SU-DHL-6 (cell line): ENCODE measurements at regions not wholly inside any gene's neighbourhood (a gene's known extent, or its start where the extent isn't known, plus 50 kb on each side); places are given as distances from the start of the nearest gene placed in this dataset.

Experiments used
- H2AFZ ChIP-seq: fragments of 200-600 bp; sonication (generic); 2 replicates; pipeline ENCODE4 v1.6.1; 2014; ENCODE audit warnings: low read depth, mild to moderate bottlenecking, moderate library complexity, mixed read lengths, antibody characterized with exemption, low read length; ENCODE audit not compliant: severe bottlenecking
- H3F3A ChIP-seq: fragments of 200-600 bp; shearing (Covaris generic); 2 replicates; pipeline ENCODE4 v1.6.0; 2016; ENCODE audit warnings: antibody characterized with exemption, mild to moderate bottlenecking; ENCODE audit not compliant: insufficient read depth
- H3K27ac ChIP-seq: fragments of 200-600 bp; sonication (generic); 2 replicates; pipeline ENCODE4 v1.5.1; 2016; ENCODE audit warnings: low read depth, mild to moderate bottlenecking, low read length, moderate library complexity, mixed read lengths
- H3K27me3 ChIP-seq: fragments of 200-600 bp; sonication (generic), shearing (Covaris generic); 2 replicates; pipeline ENCODE4 v1.6.0; 2014; ENCODE audit warnings: mild to moderate bottlenecking, low read length
- H3K36me3 ChIP-seq: fragments of 200-600 bp; sonication (generic); 2 replicates; pipeline ENCODE4 v1.6.1; 2014; ENCODE audit warnings: mild to moderate bottlenecking, low read length, mixed read lengths
- H3K4me2 ChIP-seq: fragments of 300-600, 200-600 bp; shearing (Covaris generic), sonication (generic); 2 replicates; pipeline ENCODE4 v1.6.0; 2014; ENCODE audit warnings: low read length, low read depth, mild to moderate bottlenecking; ENCODE audit not compliant: poor library complexity, severe bottlenecking
- H3K4me3 ChIP-seq: fragments of 200-600 bp; sonication (generic); 2 replicates; pipeline ENCODE4 v1.5.1; 2014; ENCODE audit warnings: antibody characterized with exemption, low read length, mild to moderate bottlenecking, mixed read lengths; ENCODE audit not compliant: insufficient read depth, poor library complexity, severe bottlenecking
- H3K79me2 ChIP-seq: fragments of 200-600 bp; sonication (generic); 2 replicates; pipeline ENCODE4 v1.6.1; 2014; ENCODE audit warnings: mild to moderate bottlenecking, low read length, moderate library complexity; ENCODE audit not compliant: insufficient read depth
- H3K9ac ChIP-seq: fragments of 200-600 bp; sonication (generic); 2 replicates; pipeline ENCODE4 v1.7.0; 2014; ENCODE audit warnings: mild to moderate bottlenecking, low read length
- H3K9me2 ChIP-seq: fragments of 200-600 bp; sonication (generic); replicated peaks from 2 replicates; pipeline ENCODE4 v1.6.1; 2014; ENCODE audit warnings: low read length; ENCODE audit not compliant: insufficient read depth
- H3K9me3 ChIP-seq: fragments of 200-600 bp; sonication (generic); 2 replicates; pipeline ENCODE4 v1.6.1; 2014; ENCODE audit warnings: low read length, mixed read lengths; ENCODE audit not compliant: insufficient read depth
- H4K20me1 ChIP-seq: fragments of 200-600 bp; sonication (generic); 2 replicates; pipeline ENCODE4 v1.6.1; 2014; ENCODE audit warnings: low read depth, mild to moderate bottlenecking, antibody characterized with exemption, low read length, moderate library complexity, mixed read lengths
- EZH2phosphoT487 ChIP-seq: fragments of 200-600 bp; sonication (generic), shearing (Covaris generic); conservative IDR thresholded peaks from 2 replicates; pipeline ENCODE4 v1.6.1; 2018; ENCODE audit warnings: mild to moderate bottlenecking, antibody characterized with exemption, low read length, moderate library complexity, mixed read lengths
- TF ChIP-seq, protein P1 (sequence below): fragments of 200-600 bp; sonication (generic); IDR thresholded peaks from one replicate; pipeline ENCODE4 v1.5.1; 2017; ENCODE audit warnings: antibody characterized with exemption, mild to moderate bottlenecking, low read length, moderate library complexity; ENCODE audit not compliant: insufficient read depth, poor library complexity, severe bottlenecking

DNA sequence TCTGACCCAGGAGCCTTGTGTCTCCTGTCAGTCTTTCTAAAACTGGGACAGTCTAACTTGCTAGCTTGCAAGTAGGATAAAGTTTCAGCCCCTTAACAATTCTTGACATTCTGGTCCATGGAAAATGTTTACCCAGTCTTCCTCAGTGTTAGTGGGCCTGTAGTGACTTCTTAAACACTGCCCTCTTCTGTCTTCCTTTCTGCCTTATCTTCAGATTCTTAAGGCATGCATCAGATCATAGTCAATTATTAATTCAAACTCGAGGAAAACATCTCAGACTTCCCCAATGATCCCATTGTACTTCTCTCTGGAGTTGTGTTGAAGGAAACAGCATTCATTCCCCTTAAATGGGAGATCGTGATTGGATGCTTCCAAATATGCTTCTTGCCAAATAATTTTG is 1199.8 kb downstream of the DTWD2 start:
- H3K79me2 ChIP-seq = no peaks in the 10 kb centered on the region
- no peak overlapping the region for H2AFZ ChIP-seq
- no peak overlapping the region for H3K4me3 ChIP-seq
- no peaks in the 10 kb centered on the region for H4K20me1 ChIP-seq
- no peaks in the 10 kb centered on the region for H3K9me2 ChIP-seq
- no peaks in the 10 kb centered on the region for H3F3A ChIP-seq
- no peaks in the 10 kb centered on the region for H3K9me3 ChIP-seq
- H3K4me2 ChIP-seq = no peak overlapping the region
- TF ChIP-seq, protein P1, sequence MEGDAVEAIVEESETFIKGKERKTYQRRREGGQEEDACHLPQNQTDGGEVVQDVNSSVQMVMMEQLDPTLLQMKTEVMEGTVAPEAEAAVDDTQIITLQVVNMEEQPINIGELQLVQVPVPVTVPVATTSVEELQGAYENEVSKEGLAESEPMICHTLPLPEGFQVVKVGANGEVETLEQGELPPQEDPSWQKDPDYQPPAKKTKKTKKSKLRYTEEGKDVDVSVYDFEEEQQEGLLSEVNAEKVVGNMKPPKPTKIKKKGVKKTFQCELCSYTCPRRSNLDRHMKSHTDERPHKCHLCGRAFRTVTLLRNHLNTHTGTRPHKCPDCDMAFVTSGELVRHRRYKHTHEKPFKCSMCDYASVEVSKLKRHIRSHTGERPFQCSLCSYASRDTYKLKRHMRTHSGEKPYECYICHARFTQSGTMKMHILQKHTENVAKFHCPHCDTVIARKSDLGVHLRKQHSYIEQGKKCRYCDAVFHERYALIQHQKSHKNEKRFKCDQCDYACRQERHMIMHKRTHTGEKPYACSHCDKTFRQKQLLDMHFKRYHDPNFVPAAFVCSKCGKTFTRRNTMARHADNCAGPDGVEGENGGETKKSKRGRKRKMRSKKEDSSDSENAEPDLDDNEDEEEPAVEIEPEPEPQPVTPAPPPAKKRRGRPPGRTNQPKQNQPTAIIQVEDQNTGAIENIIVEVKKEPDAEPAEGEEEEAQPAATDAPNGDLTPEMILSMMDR = no peak
- TF ChIP-seq EZH2phosphoT487 = no peak
- no peak overlapping the region for H3K9ac ChIP-seq
- no peaks in the 10 kb centered on the region for H3K36me3 ChIP-seq
- no peaks in the 10 kb centered on the region for H3K27me3 ChIP-seq
- H3K27ac ChIP-seq = no peak overlapping the region

DNA sequence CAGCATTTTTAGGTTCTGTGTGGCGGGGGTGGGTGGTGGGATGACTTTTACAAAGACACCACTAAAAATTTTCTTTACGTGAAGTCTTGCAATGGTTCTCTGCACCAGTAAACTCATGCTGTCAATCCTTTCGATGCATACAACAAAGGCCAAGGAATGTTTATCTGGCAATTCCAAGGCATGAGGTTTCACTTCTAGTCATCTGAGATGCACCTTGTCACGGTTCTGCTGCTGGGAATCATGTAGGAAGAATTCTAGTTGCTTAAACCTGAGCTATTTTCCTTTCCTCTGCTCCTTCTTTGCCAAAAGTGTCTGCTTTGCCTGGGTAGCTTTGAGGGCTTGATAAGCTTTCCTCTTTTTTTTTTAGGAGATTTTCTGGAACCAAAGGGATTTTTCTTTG is 1204.5 kb upstream of the SEMA6A start:
- H3K9me2 ChIP-seq = no peaks in the 10 kb centered on the region
- no peaks in the 10 kb centered on the region for H3K36me3 ChIP-seq
- H3F3A ChIP-seq = no peaks in the 10 kb centered on the region
- H3K79me2 ChIP-seq = no peaks in the 10 kb centered on the region
- no peak overlapping the region for H3K9ac ChIP-seq
- no peaks in the 10 kb centered on the region for H4K20me1 ChIP-seq
- H3K27me3 ChIP-seq = no peaks in the 10 kb centered on the region
- TF ChIP-seq, protein P1 = no peak
- TF ChIP-seq EZH2phosphoT487 = no peak
- H3K9me3 ChIP-seq = no peaks in the 10 kb centered on the region
- no peak overlapping the region for H3K27ac ChIP-seq
- no peak overlapping the region for H3K4me3 ChIP-seq
- H3K4me2 ChIP-seq = no peak overlapping the region
- H2AFZ ChIP-seq = no peak overlapping the region

DNA sequence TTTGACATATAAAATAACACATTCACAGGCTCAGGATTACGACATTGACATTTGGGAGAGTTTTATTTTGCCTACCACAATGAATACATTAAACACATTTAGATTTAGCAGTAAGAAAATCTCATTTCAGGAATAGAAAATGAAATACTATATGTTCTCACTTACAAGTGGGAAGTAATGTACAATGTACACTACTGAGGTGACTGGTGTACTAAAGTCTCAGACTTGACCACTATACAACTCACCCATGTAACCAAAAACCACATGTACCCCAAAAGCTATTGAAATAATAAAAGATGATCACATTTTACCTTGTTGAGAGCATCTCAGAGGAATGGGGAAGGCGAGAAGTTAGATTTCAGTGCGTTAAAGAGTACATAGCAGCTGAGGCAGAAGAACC is 1202.4 kb upstream of the SEMA6A start:
- Histone ChIP-seq H3K4me2 (no peak overlapping the region), H3K36me3 (no peaks in the 10 kb centered on the region), H3F3A (no peaks in the 10 kb centered on the region), H4K20me1 (no peaks in the 10 kb centered on the region), H3K27ac (no peak overlapping the region), H3K79me2 (no peaks in the 10 kb centered on the region), H2AFZ (no peak overlapping the region), H3K27me3 (no peaks in the 10 kb centered on the region), H3K9me2 (no peaks in the 10 kb centered on the region), H3K9me3 (no peaks in the 10 kb centered on the region), H3K9ac (no peak overlapping the region), H3K4me3 (no peak overlapping the region)
- no peak for TF ChIP-seq EZH2phosphoT487
- TF ChIP-seq, protein P1 = no peak
